Stimulated activated CD4-positive, alpha-beta T cell treated with anti-CD3 and anti-CD28 coated beads, Interleukin-4, amount 100 ng/mL, for 48 hours (primary cell): ENCODE measurements at regions not wholly inside any gene's neighbourhood (a gene's known extent, or its start where the extent isn't known, plus 50 kb on each side); places are given as distances from the start of the nearest gene placed in this dataset.
"Not testable (repeated sequence)": the region's sequence is repeated elsewhere in the genome, so short reads cannot be mapped to it uniquely, and the experiment has no call there.

ENCODE experiments used
- DNase-seq, 2 donors: peaks; one replicate each; pipeline ENCODE4 v3.0.0-alpha.2; 2020; ENCODE audit warnings: low read depth in 2 of 2

GRCh38 chr18:34352385-34353163 lies 127.9 kb upstream of the NOL4 start:
- no peak for DNase-seq

GRCh38 chr18:34354351-34354750 lies 129.6 kb upstream of the NOL4 start:
- DNase-seq, result no peak

GRCh38 chr18:34357944-34358580 lies 133.3 kb upstream of the NOL4 start:
- DNase-seq, result no peak

GRCh38 chr18:34358923-34359322 lies 134.2 kb upstream of the NOL4 start:
- DNase-seq, result no peak

- DNase-seq, result no peak
These were observed 140.0 kb upstream of the NOL4 start for GRCh38 chr18:34364699-34365098.

- no peak for DNase-seq
These were observed 146.1 kb upstream of the NOL4 start for GRCh38 chr18:34370704-34371395.

- no peak for DNase-seq
These were observed 155.6 kb upstream of the NOL4 start for GRCh38 chr18:34380326-34380725.

- DNase-seq, result no peak
These were observed 160.6 kb upstream of the NOL4 start for GRCh38 chr18:34385311-34385710.

GRCh38 chr18:34386803-34387202 lies 162.1 kb upstream of the NOL4 start:
- DNase-seq, result no peak

- DNase-seq, result no peak
These were observed 172.7 kb upstream of the NOL4 start for GRCh38 chr18:34397286-34397896.

- no peak for DNase-seq
These were observed 175.2 kb upstream of the NOL4 start for GRCh38 chr18:34399892-34400291.

GRCh38 chr18:34400834-34401233 lies 176.1 kb upstream of the NOL4 start:
- no peak for DNase-seq

- DNase-seq, result no peak
These were observed 177.1 kb upstream of the NOL4 start for GRCh38 chr18:34401775-34402174.

- not testable (repeated sequence) for DNase-seq
These were observed 182.8 kb upstream of the NOL4 start for GRCh38 chr18:34407471-34407870.

- DNase-seq, result no peak
These were observed 187.2 kb upstream of the NOL4 start for GRCh38 chr18:34411952-34412351.

- no peak for DNase-seq
These were observed 206.3 kb upstream of the NOL4 start for GRCh38 chr18:34431042-34431441.

GRCh38 chr18:34444622-34445021 lies 219.9 kb upstream of the NOL4 start:
- DNase-seq, result no peak

- DNase-seq, result no peak
These were observed 223.9 kb upstream of the NOL4 start for GRCh38 chr18:34448662-34449061.

GRCh38 chr18:34457761-34458160 lies 233.0 kb upstream of the NOL4 start:
- DNase-seq, result no peak

GRCh38 chr18:34458410-34458977 lies 233.8 kb upstream of the NOL4 start:
- no peak for DNase-seq

- DNase-seq, result no peak
These were observed 236.6 kb upstream of the NOL4 start for GRCh38 chr18:34461266-34461665.

- no peak for DNase-seq
These were observed 242.3 kb upstream of the NOL4 start for GRCh38 chr18:34467058-34467457.
